Stimulated activated CD4-positive, alpha-beta T cell treated with anti-CD3 and anti-CD28 coated beads, Interleukin-15, amount 100 ng/mL, for 48 hours (primary cell): ENCODE measurements at regions not wholly inside any gene's neighbourhood (a gene's known extent, or its start where the extent isn't known, plus 50 kb on each side); places are given as distances from the start of the nearest gene placed in this dataset.

ENCODE experiments used
- DNase-seq, 2 donors: peaks; one replicate each; pipeline ENCODE4 v3.0.0-alpha.2; 2020; ENCODE audit warnings: low read depth in 2 of 2

GRCh38 chr5:164809821-164810220 is 1304.4 kb downstream of the MAT2B start:
- no peak for DNase-seq

- no peak for DNase-seq
These were observed 1313.0 kb downstream of the MAT2B start for GRCh38 chr5:164818445-164818844.

GRCh38 chr5:164824671-164825070 is 1319.3 kb downstream of the MAT2B start:
- no peak for DNase-seq

GRCh38 chr5:164832516-164832915 is 1327.1 kb downstream of the MAT2B start:
- DNase-seq = no peak

GRCh38 chr5:164844348-164844747 is 1338.9 kb downstream of the MAT2B start:
- no peak for DNase-seq

- DNase-seq = no peak
These were observed 1355.5 kb downstream of the MAT2B start for GRCh38 chr5:164860896-164861295.

- no peak for DNase-seq
These were observed 1356.2 kb downstream of the MAT2B start for GRCh38 chr5:164861610-164862009.

- DNase-seq = no peak
These were observed 1363.3 kb downstream of the MAT2B start for GRCh38 chr5:164868761-164869160.

GRCh38 chr5:164869325-164869724 is 1363.9 kb downstream of the MAT2B start:
- DNase-seq = no peak

- no peak for DNase-seq
These were observed 1371.4 kb downstream of the MAT2B start for GRCh38 chr5:164876793-164877192.

- DNase-seq = no peak
These were observed 1376.0 kb downstream of the MAT2B start for GRCh38 chr5:164881442-164881841.

- no peak for DNase-seq
These were observed 1379.8 kb downstream of the MAT2B start for GRCh38 chr5:164885179-164885578.

- DNase-seq = no peak
These were observed 1387.7 kb downstream of the MAT2B start for GRCh38 chr5:164893071-164893470.

- DNase-seq = no peak
These were observed 1393.3 kb downstream of the MAT2B start for GRCh38 chr5:164898705-164899104.

GRCh38 chr5:164909673-164910072 is 1404.3 kb downstream of the MAT2B start:
- DNase-seq = no peak

GRCh38 chr5:164921722-164922121 is 1416.3 kb downstream of the MAT2B start:
- DNase-seq = no peak

- DNase-seq = no peak
These were observed 1428.6 kb downstream of the MAT2B start for GRCh38 chr5:164934039-164934438.

GRCh38 chr5:164934561-164934960 is 1429.1 kb downstream of the MAT2B start:
- no peak for DNase-seq

GRCh38 chr5:164941132-164941531 is 1435.7 kb downstream of the MAT2B start:
- DNase-seq = no peak

GRCh38 chr5:164950927-164951326 is 1445.5 kb downstream of the MAT2B start:
- DNase-seq = no peak

- DNase-seq = no peak
These were observed 1446.2 kb downstream of the MAT2B start for GRCh38 chr5:164951570-164951969.

GRCh38 chr5:164958688-164959087 is 1453.3 kb downstream of the MAT2B start:
- no peak for DNase-seq

- no peak for DNase-seq
These were observed 1454.3 kb downstream of the MAT2B start for GRCh38 chr5:164959761-164960160.

GRCh38 chr5:164962329-164962961 is 1457.0 kb downstream of the MAT2B start:
- no peak for DNase-seq
